Spleen (tissue), 11 donors: ENCODE measurements at regions not wholly inside any gene's neighbourhood (a gene's known extent, or its start where the extent isn't known, plus 50 kb on each side); places are given as distances from the start of the nearest gene placed in this dataset.

ENCODE experiments used
- DNase-seq: peaks from one replicate; pipeline ENCODE4 v3.0.0-alpha.2; 2020
- H3K27ac ChIP-seq, 8 donors: fragments of 200-600 bp; sonication (generic) in 7 of 8; 1 replicate in 4 of 8; 2 replicates in 4 of 8; pipeline versions ENCODE4 v1.5.0 to v1.8.0; 2016 to 2021; ENCODE audit warnings: inconsistent platforms in 4 of 8, mild to moderate bottlenecking in 4 of 8, moderate library complexity in 1 of 8
- H3K27me3 ChIP-seq, 7 donors: fragments of 200-600 bp; sonication (generic) in 6 of 7; replicated peaks in 1 of 7; 1 replicate in 4 of 7; 2 replicates in 3 of 7; pipeline versions ENCODE4 v1.5.0 to v1.8.0; 2016 to 2021; ENCODE audit warnings: inconsistent platforms in 3 of 7, mild to moderate bottlenecking in 1 of 7
- H3K36me3 ChIP-seq, 6 donors: fragments of 200-600 bp; sonication (generic) in 5 of 6; 1 replicate in 4 of 6; 2 replicates in 2 of 6; pipeline versions ENCODE4 v1.5.0 to v1.8.0; 2016 to 2021; ENCODE audit warnings: inconsistent platforms in 2 of 6
- H3K4me1 ChIP-seq, 6 donors: fragments of 200-600 bp; sonication (generic) in 5 of 6; 1 replicate in 3 of 6; 2 replicates in 3 of 6; pipeline versions ENCODE4 v1.5.0 to v1.8.0; 2016 to 2021; ENCODE audit warnings: inconsistent platforms in 3 of 6
- H3K4me3 ChIP-seq, 8 donors: fragments of 200-600 bp; sonication (generic) in 7 of 8; 1 replicate in 4 of 8; 2 replicates in 4 of 8; pipeline versions ENCODE4 v1.5.0 to v1.8.0; 2016 to 2021; ENCODE audit warnings: inconsistent platforms in 4 of 8, mild to moderate bottlenecking in 4 of 8, moderate library complexity in 2 of 8
- H3K9me3 ChIP-seq, 8 donors: fragments of 200-600 bp; sonication (generic) in 7 of 8; 1 replicate in 4 of 8; 2 replicates in 4 of 8; pipeline versions ENCODE4 v1.5.0 to v1.8.0; 2016 to 2021; ENCODE audit warnings: inconsistent platforms in 4 of 8
- CTCF ChIP-seq, 11 experiments: fragments of 200-600 bp in 7 of 11; fragments of 450-650 bp in 4 of 11; sonication (generic) in 4 of 11; IDR thresholded peaks in 8 of 11; conservative IDR thresholded peaks in 3 of 11; 1 replicate in 7 of 11; 2 replicates in 4 of 11; pipeline versions ENCODE4 v1.4.0 to v1.8.0; 2016 to 2021; ENCODE audit warnings: antibody characterized with exemption in 11 of 11, inconsistent platforms in 4 of 11, mild to moderate bottlenecking in 1 of 11
- POLR2A ChIP-seq, 3 donors: fragments of 450-650 bp; IDR thresholded peaks; one replicate each; pipeline ENCODE4 v1.5.1; 2017; ENCODE audit warnings: antibody characterized with exemption in 3 of 3, mild to moderate bottlenecking in 1 of 3
- POLR2AphosphoS5 ChIP-seq, 3 donors: sonication (generic); formaldehyde crosslinking; IDR thresholded peaks; one replicate each; pipeline ENCODE4 v1.5.1; 2017; ENCODE audit warnings: antibody characterized with exemption in 3 of 3
- WGBS, 5 donors: extraction: QIAGEN DNeasy Blood & Tissue Kit in 3 of 5; methylation state at CpG; one replicate each; pipeline versions ENCODE4 v1.1.5 to v1.1.7; 2013 to 2018; 5-methylcytosine and 5-hydroxymethylcytosine counted together
- intact Hi-C: fragments of 100-400 bp; cut with DNase I; formaldehyde crosslinking; loops from one replicate; pipeline ENCODE4 v1.15.0; 2023; ENCODE audit warnings: low total_unique reads
- donor health status: healthy with polysubstance abuse.
- donor health status: DM: no; HTN: no; CAD: no; lungs with moderate emphysema.
- donor health status: DM: no; HTN: no; CAD: no.
- donor health status: Bipolar disorder and iron deficiency.
- donor health status: healthy.
- donor health status: DM: no; HTN: no; CAD: no.
- donor health status: DM: yes; HTN: yes; CAD: no.

DNA sequence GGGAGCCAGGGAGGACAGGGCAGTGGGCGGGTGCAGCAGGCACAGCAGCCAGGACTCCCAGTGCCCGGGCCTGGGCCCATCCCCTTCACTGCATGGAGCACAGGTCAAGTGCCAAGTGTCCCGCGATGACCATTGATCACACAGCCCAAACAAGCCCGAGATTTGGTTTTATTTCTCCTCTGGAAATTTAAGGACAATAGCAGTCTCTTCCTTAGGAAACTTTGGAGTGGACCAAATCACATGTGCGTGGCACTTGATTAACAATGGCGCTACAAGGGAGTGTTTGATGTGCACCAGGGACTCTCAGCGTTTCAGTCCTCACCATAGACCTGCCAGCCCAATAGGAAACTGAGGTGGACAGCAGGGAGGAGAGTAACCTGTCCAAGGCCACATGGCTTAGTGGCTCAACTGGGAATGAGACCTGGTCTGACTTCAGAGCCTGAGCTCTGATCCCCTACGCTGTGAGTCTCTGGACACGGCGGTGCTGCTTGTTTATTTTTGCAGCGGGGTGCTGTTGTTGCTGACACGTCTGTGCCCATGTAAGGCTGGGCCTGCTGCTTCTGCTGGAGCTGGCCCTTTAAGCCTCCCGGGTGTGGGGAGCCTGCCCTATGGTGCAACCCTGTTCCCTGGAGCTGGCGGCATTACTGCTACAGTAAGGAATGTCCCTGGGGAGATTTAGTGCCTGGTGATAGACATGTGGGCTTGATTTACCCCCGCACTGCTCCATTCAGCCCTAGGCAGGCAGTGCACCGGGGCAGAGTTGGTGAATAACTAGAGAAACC lies 194.2 kb downstream of the INHBB start:
- TF ChIP-seq POLR2AphosphoS5 (IDR thresholded peaks at IDR 0.05): peak in 2 of 3 donors; percentile 24 to 54
- TF ChIP-seq CTCF (IDR thresholded peaks at IDR 0.05 in 8 of 11, conservative IDR thresholded peaks at IDR 0.05 in 3 of 11): no peak
- TF ChIP-seq POLR2A (IDR thresholded peaks at IDR 0.05): no peak
- peaks cover 0 to 31% (median 2%) of the 10 kb centered on the region in 6 donors for H3K4me1 ChIP-seq
- no peaks in the 10 kb centered on the region for H3K9me3 ChIP-seq
- intact Hi-C loops: no loop called here
- H3K27ac ChIP-seq: peak overlapping the region in 6 of 8 donors; percentile 27 to 61 (median 51)
- H3K27me3 ChIP-seq: peaks cover 0 to 26% (median 0%) of the 10 kb centered on the region in 7 donors
- H3K36me3 ChIP-seq: no peaks in the 10 kb centered on the region
- DNase-seq: no peak
- no peak overlapping the region for H3K4me3 ChIP-seq
- WGBS, 5 donors: 81 to 89% (median 85%) methylated on average over 13 to 17 of the region's 17 CpGs

DNA sequence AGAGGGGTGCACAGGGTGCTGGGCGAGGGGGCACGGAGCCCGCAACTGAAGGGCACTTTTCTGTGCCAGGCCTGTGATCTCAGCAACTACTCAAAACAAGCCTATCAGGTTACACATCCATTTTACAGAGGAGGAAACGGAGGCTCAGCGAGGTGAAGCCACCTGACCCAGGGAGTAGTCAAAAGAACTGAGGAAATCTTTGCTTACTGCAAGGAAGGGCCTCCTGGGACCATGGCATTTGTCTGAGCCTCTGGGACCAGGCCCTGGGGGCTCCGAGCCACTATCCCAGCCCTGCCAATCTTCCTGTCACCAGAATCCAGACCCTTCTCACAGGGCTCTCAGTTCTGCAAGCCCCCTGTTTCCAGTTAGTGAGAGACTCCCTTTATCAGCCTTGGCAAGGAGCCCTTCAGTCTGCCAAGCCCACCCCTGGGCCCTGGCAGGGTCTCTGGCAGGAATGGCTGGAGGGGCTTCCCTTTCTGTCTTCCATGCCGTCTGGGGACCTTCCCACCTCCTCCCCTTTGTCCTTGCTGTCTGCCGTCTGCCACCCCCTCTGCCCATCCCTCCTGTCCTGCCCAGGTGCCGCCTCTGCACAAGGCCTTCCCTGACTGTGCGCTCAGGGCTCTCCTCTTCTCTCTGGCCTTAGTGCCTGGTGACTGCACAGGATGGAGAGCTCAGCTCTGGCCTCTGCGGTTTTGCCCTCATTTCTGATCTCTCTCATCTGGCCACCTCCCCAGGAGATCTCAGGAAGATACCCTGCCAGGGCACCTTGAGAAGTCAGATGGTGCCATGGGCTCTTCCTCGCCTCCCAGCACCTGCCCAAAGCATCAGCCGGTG lies 194.7 kb upstream of the GLI2 start:
- no peak overlapping the region for H3K27ac ChIP-seq
- WGBS, 5 donors: 76 to 96% (median 87%) methylated on average over 11 to 13 of the region's 13 CpGs

DNA sequence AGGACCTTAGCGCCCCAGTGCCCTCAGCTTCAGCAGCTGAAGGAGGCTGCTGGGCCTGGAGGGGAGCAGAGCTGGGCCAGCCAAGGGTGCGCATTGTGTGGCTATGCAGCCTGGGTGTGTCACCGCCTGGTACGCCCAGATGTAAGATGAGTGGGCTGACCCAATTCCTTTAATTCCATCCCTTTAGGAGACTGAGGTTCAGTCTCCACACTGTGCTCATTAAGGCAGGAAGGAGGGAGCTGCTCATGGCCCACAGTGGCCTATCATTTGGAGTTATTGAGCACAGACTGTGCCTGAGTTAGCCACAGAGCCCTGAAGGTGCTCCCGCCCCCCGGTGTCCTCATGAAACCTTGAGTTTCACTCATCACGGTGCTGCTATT lies 194.1 kb upstream of the GLI2 start:
- 89 to 100% (median 94%) methylated on average over 1 to 7 of the region's 7 CpGs for WGBS, 5 donors
- H3K4me3 ChIP-seq: no peak overlapping the region
- H3K9me3 ChIP-seq: no peaks in the 10 kb centered on the region
- intact Hi-C loops: no loop called here
- H3K4me1 ChIP-seq: peaks cover 0 to 34% (median 2%) of the 10 kb centered on the region in 6 donors
- H3K27me3 ChIP-seq: peaks cover 0 to 21% (median 0%) of the 10 kb centered on the region in 7 donors
- no peaks in the 10 kb centered on the region for H3K36me3 ChIP-seq
- no peak overlapping the region for H3K27ac ChIP-seq
- no peak for TF ChIP-seq POLR2AphosphoS5 (IDR thresholded peaks at IDR 0.05)
- no peak for TF ChIP-seq POLR2A (IDR thresholded peaks at IDR 0.05)
- TF ChIP-seq CTCF (IDR thresholded peaks at IDR 0.05 in 8 of 11, conservative IDR thresholded peaks at IDR 0.05 in 3 of 11): no peak
- no peak for DNase-seq

More for the DNA sequence above, 194.7 kb upstream of the GLI2 start:
- intact Hi-C loops: no loop called here
- H3K4me3 ChIP-seq: no peak overlapping the region
- no peak for TF ChIP-seq POLR2AphosphoS5 (IDR thresholded peaks at IDR 0.05)
- no peak for TF ChIP-seq CTCF (IDR thresholded peaks at IDR 0.05 in 8 of 11, conservative IDR thresholded peaks at IDR 0.05 in 3 of 11)
- TF ChIP-seq POLR2A (IDR thresholded peaks at IDR 0.05): no peak
- H3K9me3 ChIP-seq: no peaks in the 10 kb centered on the region
- peaks cover 0 to 21% (median 0%) of the 10 kb centered on the region in 7 donors for H3K27me3 ChIP-seq
- DNase-seq: no peak
- no peaks in the 10 kb centered on the region for H3K36me3 ChIP-seq
- peaks cover 0 to 31% (median 2%) of the 10 kb centered on the region in 6 donors for H3K4me1 ChIP-seq
